CD4-positive, alpha-beta T cell treated with Interleukin-17A for 1 hour (primary cell): ENCODE measurements at regions not wholly inside any gene's neighbourhood (a gene's known extent, or its start where the extent isn't known, plus 50 kb on each side); places are given as distances from the start of the nearest gene placed in this dataset.
"Not testable (repeated sequence)": the region's sequence is repeated elsewhere in the genome, so short reads cannot be mapped to it uniquely, and the experiment has no call there.

Experiments
- DNase-seq: peaks from one replicate; pipeline ENCODE4 v3.0.0-alpha.2; 2020

DNA sequence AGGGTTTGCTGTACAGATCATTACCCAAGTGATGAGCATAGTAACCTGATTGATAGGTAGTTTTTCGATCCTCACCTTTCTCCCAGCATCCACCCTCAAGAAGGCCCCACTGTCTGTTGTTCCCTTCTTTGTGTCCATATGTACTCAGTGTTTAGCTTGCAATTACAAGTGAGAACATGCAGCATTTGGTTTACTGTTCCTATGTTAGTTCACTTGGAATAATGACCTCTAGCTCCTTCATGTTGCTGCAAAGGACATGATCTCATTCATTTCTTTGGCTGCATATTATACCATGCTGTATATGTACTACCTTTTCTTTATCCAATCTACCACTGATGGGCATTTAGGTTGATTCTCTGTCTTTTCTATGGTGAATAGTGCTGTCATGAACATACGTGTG lies 181.6 kb upstream of the FOXG1 start:
- DNase-seq: no peak

GRCh38 chr14:28589792-28590191 lies 176.8 kb upstream of the FOXG1 start:
- no peak for DNase-seq

DNA sequence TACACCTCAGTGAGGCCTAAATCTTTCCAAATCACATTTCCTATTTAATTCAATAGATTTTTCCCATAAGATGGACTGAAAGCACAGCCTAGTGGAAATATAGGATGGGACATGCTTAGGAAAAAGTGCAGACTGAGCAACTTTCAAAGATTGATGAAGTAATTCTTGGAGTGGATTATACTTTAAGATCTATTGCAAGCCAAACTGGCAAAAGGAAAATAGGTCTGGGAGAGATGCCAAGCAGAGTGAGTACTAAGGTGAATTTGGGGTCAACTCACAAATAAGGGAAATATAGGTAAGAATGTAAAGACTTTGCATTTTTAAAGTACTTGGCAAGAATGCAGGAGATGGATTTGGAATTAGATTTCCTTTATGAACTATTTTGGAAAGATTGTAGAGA lies 170.2 kb upstream of the FOXG1 start:
- DNase-seq: no peak

DNA sequence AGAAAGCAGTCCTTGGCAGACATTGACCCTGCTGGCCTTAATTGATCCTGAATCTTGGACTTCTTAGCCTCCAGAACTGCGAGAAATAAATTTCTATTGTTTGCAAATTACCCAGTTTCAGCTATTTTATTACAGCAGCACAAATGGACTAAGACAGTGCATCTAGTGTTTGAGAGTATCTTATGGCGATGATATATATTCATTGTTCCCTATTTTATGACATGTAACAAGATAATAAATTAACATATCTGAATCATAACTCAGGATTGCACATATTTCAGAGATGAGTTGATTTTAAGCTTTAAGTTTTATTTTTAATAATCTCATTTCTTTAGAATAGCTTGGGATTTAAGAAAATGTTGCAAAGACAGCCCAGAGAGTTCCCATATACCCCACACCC lies 167.4 kb upstream of the FOXG1 start:
- DNase-seq: no peak

DNA sequence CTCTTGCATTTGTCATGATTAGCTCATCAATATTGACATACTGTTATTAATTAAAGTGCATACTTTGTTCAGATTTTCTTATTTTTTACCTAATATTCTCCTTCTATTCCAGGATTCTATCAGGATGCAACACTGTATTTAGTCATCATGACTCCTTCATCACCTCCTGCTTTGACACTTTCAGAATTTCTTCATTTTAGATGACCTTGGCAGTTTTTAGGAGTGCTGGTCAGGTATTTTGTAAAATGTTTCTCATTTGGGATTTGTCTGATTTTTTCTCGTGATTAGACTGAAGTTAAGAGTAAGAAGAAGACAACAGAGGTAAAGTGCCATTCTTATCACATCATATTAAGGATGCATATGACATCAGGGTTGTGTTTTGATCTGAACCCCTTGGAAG lies 167.0 kb upstream of the FOXG1 start:
- no peak for DNase-seq

DNA sequence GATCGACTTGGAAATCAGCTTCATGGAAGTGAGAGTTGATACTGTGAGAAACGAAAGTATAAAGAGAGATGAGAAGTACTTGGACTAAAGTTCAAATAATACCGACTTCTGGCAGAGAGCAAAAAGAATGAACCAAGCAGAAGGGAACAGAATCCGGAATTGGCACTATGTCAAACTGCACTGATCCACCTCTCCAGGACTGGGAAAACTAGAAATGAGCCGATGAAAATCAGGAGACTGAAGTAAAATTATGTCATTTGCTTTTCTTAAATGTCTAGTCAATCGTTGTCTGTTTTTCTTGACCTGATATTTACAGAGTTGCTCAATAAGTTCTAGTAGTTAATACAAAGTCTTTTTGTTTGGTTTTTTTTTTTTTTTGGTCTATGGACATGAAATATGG lies 163.0 kb upstream of the FOXG1 start:
- DNase-seq: no peak

DNA sequence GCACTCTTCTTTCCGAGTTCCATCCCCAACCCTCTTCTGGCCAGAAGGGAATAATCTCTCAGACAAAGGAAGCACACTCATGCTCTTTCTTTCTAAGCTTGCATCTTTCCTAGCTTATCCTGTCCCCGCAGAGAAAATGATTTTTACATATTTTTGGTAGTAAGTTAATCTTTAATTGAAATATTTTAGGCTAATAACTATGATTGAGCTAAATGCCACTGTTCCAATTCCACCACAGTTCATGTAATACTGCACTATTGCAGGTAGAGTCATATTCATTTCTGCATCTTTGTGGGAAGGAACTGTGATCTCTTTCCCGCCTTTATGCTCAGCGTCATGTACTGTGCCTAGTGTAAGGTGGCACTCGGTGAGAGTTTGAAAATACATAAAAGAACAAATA lies 158.9 kb upstream of the FOXG1 start:
- DNase-seq: no peak

DNA sequence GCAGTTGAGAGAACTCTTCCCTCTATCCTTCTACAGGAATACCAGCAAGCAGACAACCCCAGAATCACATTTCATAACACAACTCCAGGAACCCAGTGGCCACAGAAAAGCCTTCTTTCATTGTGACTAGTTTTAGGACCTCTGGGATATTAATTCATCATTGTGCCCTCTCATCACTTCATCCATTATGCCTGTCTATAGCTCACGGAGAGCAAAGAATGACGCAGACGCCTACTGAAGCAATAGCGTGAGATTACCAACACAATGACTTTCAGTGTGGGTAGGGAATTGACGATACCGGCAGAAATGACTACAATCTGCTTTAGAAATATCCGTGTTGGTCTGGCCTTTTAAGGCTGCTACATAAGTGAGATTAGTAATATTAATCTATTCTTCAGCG lies 158.1 kb upstream of the FOXG1 start:
- DNase-seq: no peak

GRCh38 chr14:28608851-28609828 lies 157.4 kb upstream of the FOXG1 start:
- DNase-seq: no peak

DNA sequence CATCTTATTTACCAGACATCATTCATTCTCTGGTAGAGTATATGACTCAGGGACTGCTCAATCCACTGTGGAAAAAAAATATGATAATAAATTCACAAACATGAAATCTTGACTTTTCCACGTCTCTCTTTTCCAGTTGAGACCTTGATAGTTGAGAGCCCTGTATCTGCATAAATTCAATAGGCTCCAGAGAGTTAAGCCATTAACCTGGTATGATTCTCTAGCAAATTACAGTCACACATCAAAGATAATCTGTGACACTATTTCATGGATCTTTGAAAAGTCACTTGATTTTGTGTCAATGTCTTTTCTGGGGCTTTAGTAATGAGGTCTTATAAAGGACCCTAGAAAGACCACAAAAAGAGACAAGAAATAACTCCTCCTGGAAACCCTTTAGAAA lies 154.2 kb upstream of the FOXG1 start:
- DNase-seq: no peak

- no peak for DNase-seq
These were observed 153.1 kb upstream of the FOXG1 start for GRCh38 chr14:28613532-28613931.

DNA sequence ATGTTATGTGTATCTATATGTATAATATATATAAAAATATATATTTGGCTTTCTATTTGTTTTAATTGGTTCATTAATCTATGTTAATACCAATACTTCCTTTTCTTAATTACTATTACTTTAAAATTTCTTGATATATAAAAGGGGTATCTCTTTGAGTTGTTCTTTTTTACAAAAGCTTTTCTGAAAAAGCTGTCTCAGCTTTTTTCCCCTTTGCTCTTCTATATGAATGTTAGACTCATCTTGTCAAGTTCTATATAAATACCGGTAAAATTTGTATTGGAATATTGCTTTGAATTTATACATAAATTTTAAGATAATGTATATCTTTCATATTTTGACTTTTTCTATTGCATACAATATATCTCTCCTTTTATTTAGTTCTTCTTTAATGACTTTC lies 139.8 kb upstream of the FOXG1 start:
- DNase-seq: no peak

DNA sequence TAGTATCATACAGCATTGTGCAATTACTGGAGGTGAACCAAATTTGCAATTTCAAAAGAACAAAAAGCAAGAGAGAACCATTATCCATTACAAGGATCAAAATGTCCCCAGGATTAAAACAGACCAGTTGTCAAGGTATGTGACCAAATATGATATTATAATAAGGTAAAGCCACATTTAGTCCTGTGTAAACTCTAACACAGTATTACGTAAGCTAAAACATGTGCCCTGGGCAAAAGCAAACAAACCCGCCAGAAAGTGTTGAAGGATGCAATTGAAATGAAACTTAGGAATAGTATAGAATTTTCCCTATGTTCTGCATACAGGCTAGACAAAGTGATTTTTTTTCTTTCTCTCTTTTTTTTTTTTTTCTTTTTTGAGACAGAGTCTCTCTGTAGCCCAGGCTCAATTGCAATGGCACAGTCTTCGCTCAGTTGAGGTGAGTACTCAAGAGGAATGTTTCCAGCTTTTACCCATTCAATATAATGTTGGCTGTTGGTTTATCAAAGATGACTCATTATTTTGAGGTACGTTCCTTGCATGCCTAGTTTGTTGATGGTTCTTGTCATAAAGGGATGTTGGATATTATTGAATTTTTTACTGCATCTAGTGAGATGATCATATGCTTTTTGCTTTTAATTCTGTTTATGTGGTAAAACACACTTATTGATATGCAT lies 137.1 kb upstream of the FOXG1 start:
- no peak for DNase-seq

DNA sequence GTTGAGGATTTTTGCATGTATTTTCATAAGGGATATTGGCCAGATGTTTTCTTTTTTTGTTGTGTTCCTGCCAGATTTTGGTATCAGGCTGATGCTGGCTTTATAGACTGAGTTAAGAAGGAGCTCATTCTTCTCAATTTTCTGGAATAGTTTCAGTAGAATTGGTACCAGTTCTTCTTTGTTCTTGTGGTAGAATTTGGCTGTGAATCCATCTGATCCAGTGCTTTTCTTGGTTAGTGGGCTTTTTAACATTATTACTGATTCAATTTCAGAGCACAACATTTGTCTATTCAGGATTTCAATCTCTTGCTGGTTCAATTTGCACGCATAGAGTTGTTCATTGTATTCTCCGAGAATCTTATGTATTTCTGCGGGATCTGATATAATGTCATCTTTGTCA lies 136.5 kb upstream of the FOXG1 start:
- no peak for DNase-seq

GRCh38 chr14:28635387-28635786 lies 131.2 kb upstream of the FOXG1 start:
- DNase-seq: no peak

DNA sequence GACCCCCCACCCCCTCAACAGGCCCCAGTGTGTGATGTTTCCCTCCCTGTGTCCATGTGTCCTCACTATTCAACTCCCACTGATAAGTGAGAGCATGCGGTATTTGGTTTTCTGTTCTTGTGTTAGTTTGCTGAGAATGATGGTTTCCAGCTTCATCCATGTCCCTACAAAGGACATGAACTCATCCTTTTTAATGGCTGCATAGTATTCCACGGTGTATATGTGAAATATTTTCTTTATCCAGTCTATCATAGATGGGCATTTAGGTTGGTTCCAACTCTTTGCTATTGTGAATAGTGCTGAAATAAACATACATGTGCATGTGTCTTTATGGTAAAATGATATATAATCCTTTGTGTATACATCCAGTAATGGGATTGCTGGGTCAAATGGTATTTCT lies 130.8 kb upstream of the FOXG1 start:
- not testable (repeated sequence) for DNase-seq

GRCh38 chr14:28641189-28641588 lies 125.4 kb upstream of the FOXG1 start:
- not testable (repeated sequence) for DNase-seq

DNA sequence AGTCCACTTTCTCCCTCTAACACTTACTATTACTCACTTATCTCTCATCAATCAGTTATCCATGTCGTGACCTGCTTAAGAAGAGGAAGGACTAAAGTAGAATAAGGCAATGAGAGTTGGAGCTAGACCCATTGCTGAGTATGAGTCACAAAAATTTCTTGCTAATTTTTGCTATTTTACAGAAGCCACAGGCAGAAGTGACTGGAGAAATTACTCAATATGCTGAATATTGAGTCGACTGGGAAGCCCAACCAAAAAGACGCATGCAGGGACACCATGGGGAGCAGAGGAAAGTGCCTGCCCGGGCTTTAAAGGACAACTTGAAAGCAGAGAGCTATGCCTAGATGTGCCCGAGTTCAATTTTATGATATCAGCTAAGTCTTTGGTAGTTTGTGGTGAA lies 115.4 kb upstream of the FOXG1 start:
- no peak for DNase-seq

DNA sequence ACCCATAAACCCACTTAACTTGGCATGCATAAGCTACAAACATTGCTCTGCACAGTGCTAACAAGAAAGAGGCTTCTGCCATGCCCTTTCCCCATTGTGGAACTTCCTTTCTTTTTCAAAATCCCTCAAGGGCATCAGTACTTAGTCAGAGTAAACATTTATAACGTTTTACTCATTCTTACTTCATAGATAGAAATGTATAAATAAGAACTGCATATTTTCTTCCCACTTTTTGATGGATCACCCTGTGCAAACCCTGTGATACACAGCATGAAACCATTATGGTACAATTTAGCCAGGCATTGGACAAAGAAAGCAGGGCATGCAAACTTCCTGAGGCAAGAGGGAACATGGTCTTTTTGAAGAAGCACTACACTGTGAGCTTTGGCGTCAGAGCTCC lies 113.8 kb upstream of the FOXG1 start:
- no peak for DNase-seq

- DNase-seq: no peak
These were observed 113.1 kb upstream of the FOXG1 start for GRCh38 chr14:28653521-28653920.

GRCh38 chr14:28656704-28657255 lies 109.8 kb upstream of the FOXG1 start:
- DNase-seq: no peak

DNA sequence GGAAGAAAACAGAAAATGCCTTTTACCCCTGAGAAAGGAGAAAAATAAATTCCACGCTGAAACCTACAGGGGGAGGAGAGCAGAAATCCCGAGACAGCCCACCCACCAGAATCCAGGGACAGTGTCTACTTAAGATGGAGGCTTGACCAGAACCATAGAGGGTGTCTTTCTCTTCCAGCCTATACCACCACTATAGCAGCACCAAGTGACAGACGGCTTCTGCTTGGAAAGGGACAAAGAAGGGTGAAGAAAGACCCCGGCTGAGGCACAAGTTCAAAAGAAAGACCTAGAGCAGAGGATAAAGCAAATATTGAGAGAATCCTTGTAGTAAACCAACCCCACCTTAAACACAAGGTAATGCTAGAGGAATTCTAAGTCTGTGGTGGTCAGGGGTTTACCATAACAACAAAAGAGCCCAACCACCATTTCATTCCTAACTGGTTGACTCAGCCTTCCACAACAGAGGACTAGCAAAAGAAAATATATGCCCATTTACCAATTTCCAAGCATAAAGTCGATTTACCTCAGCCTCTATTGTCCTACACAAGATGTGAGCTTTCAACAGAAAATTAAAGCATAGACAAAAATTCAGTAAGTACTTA lies 105.3 kb upstream of the FOXG1 start:
- DNase-seq: no peak

GRCh38 chr14:28666961-28667360 lies 99.6 kb upstream of the FOXG1 start:
- no peak for DNase-seq

DNA sequence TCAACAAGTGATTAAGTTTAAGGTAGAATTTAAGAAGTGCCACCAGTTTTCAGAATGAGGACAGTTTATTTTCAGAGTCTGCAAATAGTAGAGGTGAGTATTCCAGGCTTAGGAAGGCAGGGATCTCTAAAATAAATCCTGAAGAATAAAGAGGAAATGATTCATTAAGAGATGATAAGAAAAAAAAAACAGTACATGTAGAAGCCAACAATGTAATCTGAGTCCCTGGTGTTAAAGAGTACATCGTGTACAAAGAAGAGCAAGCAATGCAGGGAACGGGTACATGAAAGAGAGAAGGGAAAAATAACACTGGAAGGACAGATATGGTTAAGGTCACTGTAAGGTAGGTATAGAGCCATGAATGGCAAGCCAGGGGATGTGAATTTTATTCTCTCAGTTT lies 95.2 kb upstream of the FOXG1 start:
- DNase-seq: no peak
